Skeletal muscle tissue (tissue), 3 donors: ENCODE measurements at regions not wholly inside any gene's neighbourhood (a gene's known extent, or its start where the extent isn't known, plus 50 kb on each side); places are given as distances from the start of the nearest gene placed in this dataset.

ENCODE experiments used
- H3K27ac ChIP-seq: one replicate; pipeline ENCODE4 v1.7.0; 2013; ENCODE audit warnings: mild to moderate bottlenecking, low read depth, low read length, inconsistent platforms
- H3K27me3 ChIP-seq, 3 donors: one replicate each; pipeline ENCODE4 v1.7.0; 2013; ENCODE audit warnings: low read length in 3 of 3; ENCODE audit not compliant: control insufficient read depth in 3 of 3, insufficient read depth in 3 of 3
- H3K36me3 ChIP-seq, 3 donors: one replicate each; pipeline ENCODE4 v1.7.0; 2013; ENCODE audit warnings: low read length in 3 of 3; ENCODE audit not compliant: control insufficient read depth in 3 of 3, insufficient read depth in 3 of 3
- H3K4me1 ChIP-seq, 3 donors: one replicate each; pipeline ENCODE4 v1.7.0; 2013; ENCODE audit warnings: low read length in 3 of 3, mild to moderate bottlenecking in 3 of 3; ENCODE audit not compliant: control insufficient read depth in 3 of 3, insufficient read depth in 3 of 3
- H3K4me3 ChIP-seq, 3 donors: one replicate each; pipeline ENCODE4 v1.7.0; 2013; ENCODE audit warnings: low read length in 3 of 3
- H3K9ac ChIP-seq, 3 donors: one replicate each; pipeline ENCODE4 v1.7.0; 2013; ENCODE audit warnings: low read length in 3 of 3, mild to moderate bottlenecking in 3 of 3, moderate library complexity in 2 of 3, low read depth in 1 of 3
- H3K9me3 ChIP-seq, 3 donors: one replicate each; pipeline ENCODE4 v1.7.0; 2013; ENCODE audit warnings: low read length in 3 of 3; ENCODE audit not compliant: control insufficient read depth in 3 of 3
- donor health status: Osteomylitis.

- Histone ChIP-seq H3K27ac (no peak overlapping the region), H3K4me3 (no peak overlapping the region), H3K36me3 (no peaks in the 10 kb centered on the region), H3K4me1 (peaks cover 6 to 14% (median 9%) of the 10 kb centered on the region in 3 donors), H3K9me3 (no peaks in the 10 kb centered on the region), H3K9ac (peak overlapping the region in 2 of 3 donors; percentile 1 to 35), H3K27me3 (no peaks in the 10 kb centered on the region)
Observed at GRCh38 chr18:11512096-11513025, 97.0 kb upstream of the SLC35G4 start.

DNA sequence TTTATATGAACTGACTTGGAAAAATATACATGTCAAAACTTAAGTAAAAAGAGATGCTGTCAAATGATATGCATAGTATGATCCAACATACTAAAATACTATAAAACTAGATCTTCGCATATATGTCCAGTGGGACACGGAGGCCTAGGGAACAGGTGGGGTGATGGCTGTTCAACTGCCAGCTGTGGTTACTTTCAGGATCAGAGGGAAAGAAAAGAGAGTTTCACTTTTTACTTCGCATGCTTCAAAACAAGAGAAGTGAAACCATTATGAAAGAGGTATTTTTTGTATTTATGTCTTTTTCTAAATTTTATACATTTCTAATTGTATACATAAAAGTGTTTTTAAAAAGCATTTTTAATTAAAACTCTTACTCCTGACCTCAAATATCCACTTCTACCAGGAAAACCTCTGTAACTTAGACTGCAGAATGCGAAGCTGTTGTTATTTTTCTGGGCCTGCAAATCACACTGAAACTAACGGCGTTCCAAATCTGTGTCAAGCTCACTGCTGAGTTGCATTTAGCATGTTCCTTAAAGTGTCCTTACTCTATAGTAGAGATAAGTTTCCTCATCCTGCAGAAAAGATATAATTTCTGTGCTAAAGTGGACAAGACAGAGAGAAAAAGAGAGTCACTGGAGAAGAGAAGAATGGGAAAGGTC, 97.8 kb upstream of the SLC35G4 start:
- Histone ChIP-seq H3K4me3 (no peak overlapping the region), H3K9me3 (no peaks in the 10 kb centered on the region), H3K27ac (no peak overlapping the region), H3K36me3 (no peaks in the 10 kb centered on the region), H3K27me3 (no peaks in the 10 kb centered on the region), H3K4me1 (peaks cover 6 to 14% (median 9%) of the 10 kb centered on the region in 3 donors), H3K9ac (no peak overlapping the region)

- H3K9me3 ChIP-seq, result no peaks in the 10 kb centered on the region
- no peaks in the 10 kb centered on the region for H3K36me3 ChIP-seq
- H3K4me1 ChIP-seq, result peaks cover 0 to 2% (median 0%) of the 10 kb centered on the region in 3 donors
- no peak overlapping the region for H3K27ac ChIP-seq
- H3K4me3 ChIP-seq, result no peak overlapping the region
- H3K27me3 ChIP-seq, result no peaks in the 10 kb centered on the region
- no peak overlapping the region for H3K9ac ChIP-seq
Observed at GRCh38 chr18:11506856-11507255, 102.5 kb upstream of the SLC35G4 start.

DNA sequence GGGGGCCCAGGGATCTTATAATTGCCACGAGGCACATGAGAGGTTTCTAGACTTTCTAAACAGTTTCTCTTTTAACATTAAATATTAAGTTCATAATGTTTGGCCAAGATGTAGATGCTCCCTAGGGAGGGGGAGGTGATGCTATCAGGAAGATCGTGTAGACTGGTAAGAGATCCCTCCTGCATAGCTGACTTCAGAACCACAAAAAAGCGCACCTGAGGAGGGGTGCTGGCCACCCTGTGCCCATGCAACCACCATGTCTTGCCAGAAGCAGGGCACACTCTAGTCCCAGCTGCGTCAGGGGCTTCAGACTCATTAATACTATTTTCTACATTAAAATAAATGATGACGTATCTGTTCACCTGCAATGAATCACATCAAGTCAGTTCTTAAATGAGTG, 103.4 kb upstream of the SLC35G4 start:
- Histone ChIP-seq H3K27me3 (no peaks in the 10 kb centered on the region), H3K4me3 (no peak overlapping the region), H3K9ac (no peak overlapping the region), H3K36me3 (no peaks in the 10 kb centered on the region), H3K27ac (no peak overlapping the region), H3K4me1 (peaks cover 0 to 4% (median 0%) of the 10 kb centered on the region in 3 donors), H3K9me3 (no peaks in the 10 kb centered on the region)

DNA sequence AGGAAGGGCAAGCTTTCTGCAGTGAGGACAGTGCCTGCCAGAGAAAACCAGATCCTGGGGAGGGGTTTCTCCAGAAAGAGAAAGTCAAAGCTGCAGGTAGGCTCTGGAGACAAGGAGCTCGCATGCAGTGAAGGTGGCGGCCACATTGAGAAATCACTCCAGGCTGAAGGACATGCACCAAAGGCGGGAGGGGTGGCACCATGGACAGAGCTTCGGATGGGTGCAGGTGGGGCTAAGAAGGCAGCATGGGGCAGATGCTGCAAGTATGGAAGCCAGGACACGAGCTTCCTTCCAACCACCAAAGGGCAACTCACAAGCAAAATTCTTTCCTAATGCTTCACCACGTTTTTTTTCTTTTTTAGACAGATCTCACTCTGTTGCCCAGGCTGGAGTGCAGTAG, 104.4 kb upstream of the SLC35G4 start:
- no peak overlapping the region for H3K9ac ChIP-seq
- H3K27ac ChIP-seq, result no peak overlapping the region
- H3K27me3 ChIP-seq, result no peaks in the 10 kb centered on the region
- H3K4me1 ChIP-seq, result peaks cover 0 to 10% (median 6%) of the 10 kb centered on the region in 3 donors
- no peaks in the 10 kb centered on the region for H3K36me3 ChIP-seq
- H3K4me3 ChIP-seq, result no peak overlapping the region
- no peaks in the 10 kb centered on the region for H3K9me3 ChIP-seq

GRCh38 chr18:11502368-11502767, 107.0 kb upstream of the SLC35G4 start:
- Histone ChIP-seq H3K4me1 (peaks cover 0 to 12% (median 6%) of the 10 kb centered on the region in 3 donors), H3K4me3 (no peak overlapping the region), H3K27ac (no peak overlapping the region)

DNA sequence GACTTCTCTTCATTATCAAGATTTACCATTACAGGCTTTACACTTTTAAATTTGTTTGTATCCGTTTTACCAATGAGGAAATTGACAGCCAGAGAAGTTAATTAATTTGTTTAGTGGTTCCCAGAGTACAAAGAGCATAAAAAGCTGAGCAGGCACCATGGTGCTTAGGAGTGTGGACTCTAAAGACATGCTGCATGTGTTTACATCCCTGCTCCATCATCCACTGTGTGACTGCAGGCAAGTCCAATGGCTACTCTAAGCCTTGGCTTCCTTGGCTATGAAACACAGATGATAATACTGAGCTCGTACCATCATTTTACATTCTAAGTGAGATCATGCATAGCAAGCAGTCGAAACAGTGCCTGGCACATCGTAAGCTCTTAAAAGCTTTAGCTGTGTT, 108.0 kb upstream of the SLC35G4 start:
- no peak overlapping the region for H3K4me3 ChIP-seq
- H3K9me3 ChIP-seq, result no peaks in the 10 kb centered on the region
- no peak overlapping the region for H3K27ac ChIP-seq
- H3K36me3 ChIP-seq, result no peaks in the 10 kb centered on the region
- no peaks in the 10 kb centered on the region for H3K27me3 ChIP-seq
- H3K9ac ChIP-seq, result no peak overlapping the region
- H3K4me1 ChIP-seq, result peaks cover 0 to 12% (median 6%) of the 10 kb centered on the region in 3 donors

More at GRCh38 chr18:11502368-11502767, 107.0 kb upstream of the SLC35G4 start:
- no peaks in the 10 kb centered on the region for H3K9me3 ChIP-seq
- no peaks in the 10 kb centered on the region for H3K27me3 ChIP-seq
- H3K36me3 ChIP-seq, result no peaks in the 10 kb centered on the region
- no peak overlapping the region for H3K9ac ChIP-seq

DNA sequence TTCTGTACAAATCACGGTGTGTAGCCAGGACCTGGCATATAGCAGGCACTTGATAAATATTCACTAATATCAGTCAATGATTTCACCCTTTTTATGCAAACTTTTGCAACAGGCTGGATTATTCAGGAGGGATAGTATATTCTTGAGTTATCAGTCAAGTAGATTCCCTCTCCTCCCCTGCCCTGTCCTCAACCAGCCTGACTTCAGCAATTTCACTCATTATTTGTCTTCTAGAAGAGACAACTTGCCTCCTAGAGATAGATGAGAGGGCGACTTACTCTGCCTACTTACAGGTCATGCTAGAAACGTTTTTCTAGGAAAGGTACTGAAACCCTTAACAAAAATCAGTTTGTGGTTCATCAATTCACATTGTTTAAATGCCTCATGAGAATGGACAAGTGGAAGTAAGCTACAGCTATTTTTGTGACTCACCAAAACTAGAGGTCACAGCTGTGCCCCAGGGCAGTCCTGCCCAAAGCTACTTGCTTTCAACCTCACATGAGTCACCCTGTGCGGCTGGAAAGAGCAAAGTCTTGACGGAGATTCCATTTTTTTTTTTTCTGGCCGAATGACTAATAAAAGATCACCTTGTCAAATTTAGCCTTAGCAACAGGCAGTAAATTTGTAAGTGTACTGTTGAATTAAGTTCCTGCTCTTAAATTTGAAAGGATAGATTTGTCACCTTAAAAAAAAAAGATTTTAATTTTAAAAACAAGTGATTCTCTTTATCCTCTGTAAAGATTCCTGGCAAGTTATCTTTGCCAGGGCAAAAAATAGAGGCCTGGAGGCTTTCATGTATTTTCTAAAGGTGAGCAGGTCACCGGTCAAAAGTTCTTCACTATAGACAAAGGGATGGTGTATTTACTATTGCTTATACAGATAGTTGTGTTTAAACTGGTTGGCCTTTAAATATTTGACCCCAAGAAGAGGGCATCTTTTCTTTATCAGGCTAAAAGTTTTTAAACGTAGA, 109.0 kb upstream of the SLC35G4 start:
- Histone ChIP-seq H3K27me3 (no peaks in the 10 kb centered on the region), H3K4me3 (no peak overlapping the region), H3K4me1 (peaks cover 0 to 12% (median 6%) of the 10 kb centered on the region in 3 donors), H3K27ac (peak overlapping the region; percentile 52), H3K9ac (no peak overlapping the region), H3K9me3 (no peaks in the 10 kb centered on the region), H3K36me3 (no peaks in the 10 kb centered on the region)

GRCh38 chr18:11498821-11499220, 110.6 kb upstream of the SLC35G4 start:
- Histone ChIP-seq H3K36me3 (no peaks in the 10 kb centered on the region), H3K4me3 (no peak overlapping the region), H3K9me3 (no peaks in the 10 kb centered on the region), H3K9ac (no peak overlapping the region), H3K27me3 (no peaks in the 10 kb centered on the region), H3K4me1 (peaks cover 0 to 12% (median 6%) of the 10 kb centered on the region in 3 donors), H3K27ac (no peak overlapping the region)
